CD4-positive, alpha-beta T cell treated with Interleukin-21 for 1 hour (primary cell): ENCODE measurements at regions not wholly inside any gene's neighbourhood (a gene's known extent, or its start where the extent isn't known, plus 50 kb on each side); places are given as distances from the start of the nearest gene placed in this dataset.
"Not testable (repeated sequence)": the region's sequence is repeated elsewhere in the genome, so short reads cannot be mapped to it uniquely, and the experiment has no call there.

Experiments
- DNase-seq: peaks from one replicate; pipeline ENCODE4 v3.0.0-alpha.2; 2020

GRCh38 chr4:42824278-42824977, 68.1 kb upstream of the GRXCR1 start:
- DNase-seq = no peak

- no peak for DNase-seq
Measured at GRCh38 chr4:42821230-42821629, 71.3 kb upstream of the GRXCR1 start.

GRCh38 chr4:42819863-42820514, 72.5 kb upstream of the GRXCR1 start:
- no peak for DNase-seq

GRCh38 chr4:42817913-42818312, 74.6 kb upstream of the GRXCR1 start:
- DNase-seq = no peak

GRCh38 chr4:42816880-42817400, 75.6 kb upstream of the GRXCR1 start:
- no peak for DNase-seq

- no peak for DNase-seq
Measured at GRCh38 chr4:42816189-42816879, 76.2 kb upstream of the GRXCR1 start.

- no peak for DNase-seq
Measured at GRCh38 chr4:42809419-42810084, 83.0 kb upstream of the GRXCR1 start.

GRCh38 chr4:42806303-42806835, 86.1 kb upstream of the GRXCR1 start:
- DNase-seq = no peak

- DNase-seq = no peak
Measured at GRCh38 chr4:42789041-42789567, 103.4 kb upstream of the GRXCR1 start.

GRCh38 chr4:42787079-42787463, 105.4 kb upstream of the GRXCR1 start:
- DNase-seq = no peak

GRCh38 chr4:42786350-42787078, 106.0 kb upstream of the GRXCR1 start:
- no peak for DNase-seq

- DNase-seq = no peak
Measured at GRCh38 chr4:42785817-42786216, 106.7 kb upstream of the GRXCR1 start.

GRCh38 chr4:42781315-42781714, 111.2 kb upstream of the GRXCR1 start:
- no peak for DNase-seq

GRCh38 chr4:42778349-42778748, 114.2 kb upstream of the GRXCR1 start:
- no peak for DNase-seq

GRCh38 chr4:42768125-42768748, 111.3 kb upstream of the ATP8A1 start:
- peak; percentile 4 for DNase-seq

GRCh38 chr4:42767669-42768068, 110.8 kb upstream of the ATP8A1 start:
- DNase-seq = no peak

- no peak for DNase-seq
Measured at GRCh38 chr4:42761804-42762203, 104.9 kb upstream of the ATP8A1 start.

GRCh38 chr4:42754965-42755364, 98.1 kb upstream of the ATP8A1 start:
- DNase-seq = not testable (repeated sequence)

GRCh38 chr4:42751587-42751986, 94.7 kb upstream of the ATP8A1 start:
- no peak for DNase-seq

GRCh38 chr4:42750856-42751255, 94.0 kb upstream of the ATP8A1 start:
- DNase-seq = no peak

GRCh38 chr4:42750091-42750490, 93.2 kb upstream of the ATP8A1 start:
- peak; percentile 31 for DNase-seq

GRCh38 chr4:42747971-42748370, 91.1 kb upstream of the ATP8A1 start:
- no peak for DNase-seq
